HL-60/S4 (cell line): ENCODE measurements at regions not wholly inside any gene's neighbourhood (a gene's known extent, or its start where the extent isn't known, plus 50 kb on each side); places are given as distances from the start of the nearest gene placed in this dataset.
"Not testable (repeated sequence)": the region's sequence is repeated elsewhere in the genome, so short reads cannot be mapped to it uniquely, and the experiment has no call there.

Experiments
- in situ Hi-C: fragments of 300-500 bp; cut with MboI; formaldehyde crosslinking; loops from 2 replicates; pipeline ENCODE4 v1.14.3; 2022; ENCODE audit warnings: low sequenced_read_pairs

- in situ Hi-C loops = no loop called here
Observed at GRCh38 chr6:103855750-103856149, 1004.0 kb downstream of the HACE1 start.

- in situ Hi-C loops = no loop called here
Observed at GRCh38 chr6:103854059-103854458, 1005.7 kb downstream of the HACE1 start.

- in situ Hi-C loops = no loop called here
Observed at GRCh38 chr6:103838457-103838856, 1021.3 kb downstream of the HACE1 start.

GRCh38 chr6:103826209-103826608 is 1033.5 kb downstream of the HACE1 start:
- in situ Hi-C loops = no loop called here

- in situ Hi-C loops = no loop called here
Observed at GRCh38 chr6:103820148-103820547, 1039.6 kb downstream of the HACE1 start.

- in situ Hi-C loops = no loop called here
Observed at GRCh38 chr6:103819509-103819908, 1040.2 kb downstream of the HACE1 start.

- in situ Hi-C loops = no loop called here
Observed at GRCh38 chr6:103812970-103813369, 1046.7 kb downstream of the HACE1 start.

- in situ Hi-C loops = not testable (repeated sequence)
Observed at GRCh38 chr6:103801901-103802479, 1057.7 kb downstream of the HACE1 start.

- in situ Hi-C loops = no loop called here
Observed at GRCh38 chr6:103799971-103800670, 1059.6 kb downstream of the HACE1 start.

GRCh38 chr6:103798166-103798565 is 1061.6 kb downstream of the HACE1 start:
- in situ Hi-C loops = no loop called here

- in situ Hi-C loops = no loop called here
Observed at GRCh38 chr6:103797738-103798137, 1062.0 kb downstream of the HACE1 start.

- in situ Hi-C loops = no loop called here
Observed at GRCh38 chr6:103791458-103791857, 1068.3 kb downstream of the HACE1 start.

- in situ Hi-C loops = no loop called here
Observed at GRCh38 chr6:103784117-103784516, 1075.6 kb downstream of the HACE1 start.

GRCh38 chr6:103783329-103783728 is 1076.4 kb downstream of the HACE1 start:
- in situ Hi-C loops = no loop called here

GRCh38 chr6:103769431-103769830 is 1090.3 kb downstream of the HACE1 start:
- in situ Hi-C loops = no loop called here

- in situ Hi-C loops = no loop called here
Observed at GRCh38 chr6:103750603-103751002, 1109.1 kb downstream of the HACE1 start.

GRCh38 chr6:103734016-103734415 is 1125.7 kb downstream of the HACE1 start:
- in situ Hi-C loops = no loop called here

- in situ Hi-C loops = no loop called here
Observed at GRCh38 chr6:103729658-103730057, 1130.1 kb downstream of the HACE1 start.

- in situ Hi-C loops = no loop called here
Observed at GRCh38 chr6:103723438-103724322, 1136.0 kb downstream of the HACE1 start.

- in situ Hi-C loops = no loop called here
Observed at GRCh38 chr6:103722683-103723082, 1137.0 kb downstream of the HACE1 start.

- in situ Hi-C loops = no loop called here
Observed at GRCh38 chr6:103721923-103722322, 1137.8 kb downstream of the HACE1 start.

GRCh38 chr6:103720393-103720792 is 1139.3 kb downstream of the HACE1 start:
- in situ Hi-C loops = no loop called here
